HuH-7 (cell line): ENCODE measurements at regions not wholly inside any gene's neighbourhood (a gene's known extent, or its start where the extent isn't known, plus 50 kb on each side); places are given as distances from the start of the nearest gene placed in this dataset.

Experiments used
- DNase-seq: peaks from one replicate; pipeline ENCODE4 v3.0.0; 2011; ENCODE audit warnings: low spot score

GRCh38 chr13:104314321-104314720, 1248.1 kb upstream of the SLC10A2 start:
- DNase-seq: no peak

GRCh38 chr13:104310861-104311260, 1244.6 kb upstream of the SLC10A2 start:
- no peak for DNase-seq

GRCh38 chr13:104309431-104309830, 1243.2 kb upstream of the SLC10A2 start:
- DNase-seq: no peak

GRCh38 chr13:104301171-104301975, 1235.2 kb upstream of the SLC10A2 start:
- DNase-seq: no peak

- no peak for DNase-seq
Observed at GRCh38 chr13:104297075-104297474, 1230.9 kb upstream of the SLC10A2 start.

GRCh38 chr13:104296286-104296685, 1230.1 kb upstream of the SLC10A2 start:
- no peak for DNase-seq

GRCh38 chr13:104295537-104295936, 1229.3 kb upstream of the SLC10A2 start:
- no peak for DNase-seq

GRCh38 chr13:104289400-104289799, 1223.2 kb upstream of the SLC10A2 start:
- DNase-seq: no peak

GRCh38 chr13:104288496-104288895, 1222.3 kb upstream of the SLC10A2 start:
- DNase-seq: no peak

- DNase-seq: no peak
Observed at GRCh38 chr13:104286566-104287290, 1220.5 kb upstream of the SLC10A2 start.

GRCh38 chr13:104281910-104282309, 1215.7 kb upstream of the SLC10A2 start:
- no peak for DNase-seq

GRCh38 chr13:104270731-104271130, 1204.5 kb upstream of the SLC10A2 start:
- no peak for DNase-seq

GRCh38 chr13:104267206-104267811, 1201.1 kb upstream of the SLC10A2 start:
- DNase-seq: no peak

GRCh38 chr13:104256701-104257100, 1190.5 kb upstream of the SLC10A2 start:
- no peak for DNase-seq

- no peak for DNase-seq
Observed at GRCh38 chr13:104253063-104253680, 1187.0 kb upstream of the SLC10A2 start.

GRCh38 chr13:104251931-104252330, 1185.7 kb upstream of the SLC10A2 start:
- DNase-seq: no peak

GRCh38 chr13:104246955-104247354, 1180.7 kb upstream of the SLC10A2 start:
- no peak for DNase-seq

GRCh38 chr13:104206450-104207044, 1140.3 kb upstream of the SLC10A2 start:
- DNase-seq: no peak

- DNase-seq: no peak
Observed at GRCh38 chr13:104204177-104204576, 1138.0 kb upstream of the SLC10A2 start.

- DNase-seq: no peak
Observed at GRCh38 chr13:104198801-104199200, 1132.6 kb upstream of the SLC10A2 start.

GRCh38 chr13:104196611-104197010, 1130.4 kb upstream of the SLC10A2 start:
- DNase-seq: no peak
